ENCODE measurements at regions not wholly inside any gene's neighbourhood (a gene's known extent, or its start where the extent isn't known, plus 50 kb on each side); places are given as distances from the start of the nearest gene placed in this dataset.

DNA sequence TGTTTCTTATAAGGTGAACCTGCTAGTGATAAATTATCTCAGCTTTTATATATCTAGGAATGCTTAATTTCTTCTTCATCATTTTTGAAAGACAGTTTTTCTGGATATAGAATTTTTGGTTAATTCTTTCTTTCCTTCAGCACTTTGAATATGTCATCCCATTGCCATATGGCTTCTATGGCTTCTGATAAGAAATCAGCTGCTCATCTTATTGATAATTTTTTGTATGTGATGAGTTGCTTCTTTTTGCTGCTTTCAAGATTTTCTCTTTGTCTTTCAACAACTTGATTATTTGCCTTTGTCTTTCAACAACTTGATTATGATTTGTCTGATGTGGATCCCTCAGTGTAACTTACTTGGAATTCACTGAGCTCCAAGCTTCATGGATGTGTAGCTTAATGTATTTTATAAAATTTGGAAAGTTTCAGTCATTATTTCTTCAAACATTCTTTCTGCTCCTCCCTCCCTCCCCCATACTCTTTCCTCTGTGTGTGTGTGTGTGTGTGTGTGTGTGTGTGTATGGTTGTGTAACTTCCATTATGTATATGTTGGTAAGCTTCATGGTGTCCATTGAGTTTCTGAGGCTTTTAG is 243.9 kb downstream of the TLE1 start:
- TF ChIP-seq, protein P1, sequence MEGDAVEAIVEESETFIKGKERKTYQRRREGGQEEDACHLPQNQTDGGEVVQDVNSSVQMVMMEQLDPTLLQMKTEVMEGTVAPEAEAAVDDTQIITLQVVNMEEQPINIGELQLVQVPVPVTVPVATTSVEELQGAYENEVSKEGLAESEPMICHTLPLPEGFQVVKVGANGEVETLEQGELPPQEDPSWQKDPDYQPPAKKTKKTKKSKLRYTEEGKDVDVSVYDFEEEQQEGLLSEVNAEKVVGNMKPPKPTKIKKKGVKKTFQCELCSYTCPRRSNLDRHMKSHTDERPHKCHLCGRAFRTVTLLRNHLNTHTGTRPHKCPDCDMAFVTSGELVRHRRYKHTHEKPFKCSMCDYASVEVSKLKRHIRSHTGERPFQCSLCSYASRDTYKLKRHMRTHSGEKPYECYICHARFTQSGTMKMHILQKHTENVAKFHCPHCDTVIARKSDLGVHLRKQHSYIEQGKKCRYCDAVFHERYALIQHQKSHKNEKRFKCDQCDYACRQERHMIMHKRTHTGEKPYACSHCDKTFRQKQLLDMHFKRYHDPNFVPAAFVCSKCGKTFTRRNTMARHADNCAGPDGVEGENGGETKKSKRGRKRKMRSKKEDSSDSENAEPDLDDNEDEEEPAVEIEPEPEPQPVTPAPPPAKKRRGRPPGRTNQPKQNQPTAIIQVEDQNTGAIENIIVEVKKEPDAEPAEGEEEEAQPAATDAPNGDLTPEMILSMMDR (IDR thresholded peaks at IDR 0.05; ENCODE audit: control extremely low read depth in 1 of 3, insufficient read depth in 1 of 3, low read depth in 1 of 3, low read length in 3 of 3): no peak
- TF ChIP-seq EP300 (IDR thresholded peaks at IDR 0.05; ENCODE audit: borderline replicate concordance in 1 of 2, low read depth in 2 of 2, low read length in 2 of 2) (no peak), SP1 (IDR thresholded peaks at IDR 0.05; ENCODE audit: low read depth, low read length) (no peak)
